Cerebellar cortex (tissue), 1 donor: ENCODE measurements at regions not wholly inside any gene's neighbourhood (a gene's known extent, or its start where the extent isn't known, plus 50 kb on each side); places are given as distances from the start of the nearest gene placed in this dataset.
"Not testable (repeated sequence)": the region's sequence is repeated elsewhere in the genome, so short reads cannot be mapped to it uniquely, and the experiment has no call there.

ENCODE experiments used
- DNase-seq: peaks from one replicate; pipeline ENCODE4 v3.0.0-alpha.2; 2015; ENCODE audit warnings: low spot score

DNA sequence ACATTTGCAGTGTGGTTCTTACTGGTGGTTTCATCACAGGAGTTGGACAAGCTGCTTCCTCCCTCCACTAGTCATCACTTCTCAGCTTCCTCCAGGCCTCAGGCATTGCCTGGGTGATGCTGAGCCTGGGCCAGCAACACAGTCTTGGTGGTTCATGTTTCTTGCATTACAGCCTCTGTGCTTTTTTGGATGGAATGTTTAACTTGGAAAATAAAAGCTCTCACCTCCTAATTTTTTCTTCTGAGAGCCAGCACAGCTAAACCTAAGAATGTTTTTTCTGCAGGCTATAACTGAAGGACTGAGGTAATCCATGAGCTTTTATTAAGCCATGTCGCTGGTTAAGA is 66.1 kb upstream of the RHOU start:
- no peak for DNase-seq

DNA sequence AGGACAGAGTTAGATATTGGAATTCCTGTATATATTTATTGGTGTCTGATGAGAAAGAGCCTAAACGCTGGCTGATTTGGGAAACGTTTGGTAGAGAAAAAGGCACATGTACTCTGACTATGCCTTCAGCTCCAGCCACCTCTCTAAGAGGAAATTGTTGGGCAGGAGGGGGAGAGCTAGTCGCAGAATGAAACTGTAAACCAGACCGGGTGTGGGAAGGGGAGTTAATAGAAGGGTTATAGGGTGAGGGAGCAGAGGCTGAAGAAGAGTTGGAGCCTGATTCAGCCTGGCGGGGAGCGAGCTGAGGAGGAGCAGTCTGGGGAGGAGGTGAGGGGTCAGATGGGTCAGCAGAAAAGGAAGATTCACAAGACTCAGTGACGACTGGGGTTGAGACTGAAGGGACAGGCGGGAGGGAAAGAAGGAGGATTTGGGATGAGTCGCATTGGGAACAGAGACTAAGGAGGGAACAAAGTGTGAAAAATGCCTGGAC is 54.2 kb upstream of the RHOU start:
- not testable (repeated sequence) for DNase-seq

DNA sequence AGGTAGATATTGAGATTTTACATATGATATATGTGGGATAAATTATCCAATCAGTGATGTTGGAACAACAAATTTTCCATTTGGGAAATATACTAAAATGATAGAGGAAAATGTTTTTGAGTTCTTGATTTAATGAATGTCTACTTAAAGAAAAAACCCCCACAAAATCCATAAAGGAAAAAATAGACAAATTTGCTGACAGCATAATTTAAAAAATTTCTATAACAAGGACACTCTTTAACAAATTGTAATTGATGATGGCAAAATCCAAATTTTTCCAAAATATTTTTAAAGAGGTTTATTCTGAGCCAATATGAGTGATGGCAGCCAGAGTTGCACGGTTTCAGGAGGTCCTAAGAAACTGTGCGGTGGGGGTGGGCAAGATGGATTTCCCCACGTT is 51.9 kb upstream of the RHOU start:
- DNase-seq, result no peak

DNA sequence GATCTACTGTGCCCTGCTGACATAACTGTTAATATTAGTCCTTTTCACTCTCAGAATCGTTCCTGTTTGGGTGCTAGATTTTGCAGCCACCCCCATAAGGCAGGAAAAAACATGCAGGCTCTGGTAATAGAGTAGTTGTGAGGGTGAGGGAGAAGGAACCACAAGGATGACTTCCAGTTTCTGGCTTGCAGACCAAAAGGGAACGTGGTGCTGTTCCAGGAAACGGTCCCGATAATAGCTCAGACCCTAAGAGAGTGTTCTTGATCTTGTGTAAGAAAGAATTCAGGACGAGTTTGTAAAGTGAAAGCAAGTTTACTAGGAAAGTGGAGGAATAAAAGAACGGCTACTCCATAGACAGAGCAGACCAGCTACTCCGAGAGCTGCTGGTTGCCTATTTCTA is 50.7 kb upstream of the RHOU start:
- no peak for DNase-seq

DNA sequence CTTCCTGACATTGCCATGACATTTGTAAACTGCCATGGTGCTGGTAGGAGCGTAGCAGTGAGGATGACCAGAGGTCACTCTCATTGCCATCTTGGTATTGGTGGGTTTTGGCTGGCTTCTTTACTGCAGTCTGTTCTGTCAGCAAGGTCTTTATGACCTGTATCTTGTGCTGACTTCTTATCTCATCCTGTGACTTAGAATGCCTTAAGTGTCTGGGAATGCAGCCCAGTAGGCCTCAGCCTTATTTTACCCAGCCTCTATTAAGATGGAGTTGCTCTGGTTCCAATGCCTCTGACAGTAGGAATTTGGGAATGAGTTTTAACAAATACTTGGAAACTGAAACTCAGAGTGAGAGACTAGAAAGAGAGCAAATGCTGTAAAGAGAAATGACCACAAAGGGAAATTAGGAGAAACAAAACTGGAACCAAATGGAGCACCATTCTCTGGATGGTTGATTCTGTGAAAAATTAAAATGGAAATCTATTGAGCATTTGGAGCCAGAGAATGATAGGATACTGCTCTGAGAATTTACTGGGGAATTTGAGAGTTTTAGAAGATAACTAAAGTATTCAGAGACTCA is 50.1 kb upstream of the RHOU start:
- DNase-seq, result no peak
